Neural progenitor cell (in vitro differentiated cells): ENCODE measurements at regions not wholly inside any gene's neighbourhood (a gene's known extent, or its start where the extent isn't known, plus 50 kb on each side); places are given as distances from the start of the nearest gene placed in this dataset.

Experiments
- DNase-seq: peaks from one replicate; pipeline ENCODE4 v3.0.0-alpha.2; 2016; ENCODE audit warnings: low spot score
- H2AFZ ChIP-seq: fragments of 200-600 bp; sonication (generic); replicated peaks from 2 replicates; pipeline ENCODE4 v1.6.1; 2016; ENCODE audit warnings: antibody characterized with exemption
- H3F3A ChIP-seq: fragments of 200-600 bp; sonication (generic); 2 replicates; pipeline ENCODE4 v1.6.1; 2016; ENCODE audit warnings: antibody characterized with exemption, low read depth
- H3K27ac ChIP-seq: fragments of 200-600 bp; sonication (generic); 2 replicates; pipeline ENCODE4 v1.5.1; 2016; ENCODE audit warnings: mild to moderate bottlenecking
- H3K27me3 ChIP-seq: fragments of 200-600 bp; sonication (generic); 2 replicates; pipeline ENCODE4 v1.6.1; 2016; ENCODE audit warnings: mild to moderate bottlenecking, moderate library complexity
- H3K36me3 ChIP-seq: fragments of 200-600 bp; sonication (generic); 2 replicates; pipeline ENCODE4 v1.5.1; 2016
- H3K4me1 ChIP-seq: fragments of 200-600 bp; sonication (generic); 2 replicates; pipeline ENCODE4 v1.6.1; 2016; ENCODE audit warnings: mixed run types
- H3K4me2 ChIP-seq: fragments of 200-600 bp; sonication (generic); 2 replicates; pipeline ENCODE4 v1.6.1; 2016
- H3K4me3 ChIP-seq: fragments of 200-600 bp; sonication (generic); 2 replicates; pipeline ENCODE4 v1.5.1; 2016
- H3K79me2 ChIP-seq: fragments of 200-600 bp; sonication (generic); 2 replicates; pipeline ENCODE4 v1.6.1; 2016; ENCODE audit warnings: low read depth
- H3K9ac ChIP-seq: fragments of 200-600 bp; sonication (generic); 2 replicates; pipeline ENCODE4 v1.6.1; 2016
- H3K9me3 ChIP-seq: fragments of 200-600 bp; sonication (generic); 2 replicates; pipeline ENCODE4 v1.5.1; 2016; ENCODE audit warnings: low read depth
- H4K20me1 ChIP-seq: fragments of 200-600 bp; sonication (generic); 2 replicates; pipeline ENCODE4 v1.6.1; 2016; ENCODE audit warnings: low read depth
- H3K27ac Mint-ChIP-seq: 3 replicates; pipeline ENCODE4 v1.8.0; 2021; ENCODE audit warnings: mixed read lengths
- H3K27me3 Mint-ChIP-seq: 2 replicates; pipeline ENCODE4 v1.8.0; 2022; ENCODE audit warnings: low read depth, mild to moderate bottlenecking, inconsistent platforms, moderate library complexity, mixed read lengths; ENCODE audit not compliant: insufficient read depth
- H3K36me3 Mint-ChIP-seq: 3 replicates; pipeline ENCODE4 v1.8.0; 2021; ENCODE audit warnings: mixed read lengths
- H3K4me1 Mint-ChIP-seq: 3 replicates; pipeline ENCODE4 v1.8.0; 2021; ENCODE audit warnings: mixed read lengths
- H3K4me3 Mint-ChIP-seq: 3 replicates; pipeline ENCODE4 v1.8.0; 2021; ENCODE audit warnings: mild to moderate bottlenecking, moderate library complexity, mixed read lengths
- H3K9me3 Mint-ChIP-seq: 3 replicates; pipeline ENCODE4 v1.8.0; 2020; ENCODE audit warnings: mixed read lengths
- CTCF ChIP-seq: fragments of 200-600 bp; sonication (generic); IDR thresholded peaks from 2 replicates; pipeline ENCODE4 v1.5.1; 2017; ENCODE audit warnings: antibody characterized with exemption, mild to moderate bottlenecking
- EZH2 ChIP-seq: fragments of 200-600 bp; sonication (generic); IDR thresholded peaks from 2 replicates; pipeline ENCODE4 v1.6.1; 2017; ENCODE audit warnings: antibody characterized with exemption, mild to moderate bottlenecking, moderate library complexity
- EZH2phosphoT487 ChIP-seq: fragments of 200-600 bp; sonication (generic); IDR thresholded peaks from 2 replicates; pipeline ENCODE4 v1.6.1; 2017; ENCODE audit warnings: antibody characterized with exemption

- H3K36me3 Mint-ChIP-seq, result no peaks in the 10 kb centered on the region
- H3K27ac Mint-ChIP-seq, result no peak overlapping the region
- H3K27me3 Mint-ChIP-seq, result no peaks in the 10 kb centered on the region
- no peak overlapping the region for H3K27ac ChIP-seq
- H4K20me1 ChIP-seq, result no peaks in the 10 kb centered on the region
- H3K36me3 ChIP-seq, result no peaks in the 10 kb centered on the region
- no peaks in the 10 kb centered on the region for H3K4me1 ChIP-seq
- TF ChIP-seq EZH2 (no peak), EZH2phosphoT487 (no peak), CTCF (peak; percentile 24)
- no peaks in the 10 kb centered on the region for H3F3A ChIP-seq
- H3K4me1 Mint-ChIP-seq, result no peaks in the 10 kb centered on the region
- H3K9me3 Mint-ChIP-seq, result no peaks in the 10 kb centered on the region
- no peak overlapping the region for H3K4me2 ChIP-seq
- H3K27me3 ChIP-seq, result no peaks in the 10 kb centered on the region
- DNase-seq, result peak; percentile 3
- no peaks in the 10 kb centered on the region for H3K79me2 ChIP-seq
- H3K9me3 ChIP-seq, result no peaks in the 10 kb centered on the region
- no peak overlapping the region for H3K9ac ChIP-seq
- H3K4me3 Mint-ChIP-seq, result no peak overlapping the region
- H3K4me3 ChIP-seq, result no peak overlapping the region
- H2AFZ ChIP-seq, result no peak overlapping the region
Measured at GRCh38 chr13:60990032-60990733, 425.5 kb downstream of the PCDH20 start.

- H3K27me3 ChIP-seq, result no peaks in the 10 kb centered on the region
- TF ChIP-seq EZH2phosphoT487 (no peak), EZH2 (no peak), CTCF (no peak)
Measured at GRCh38 chr13:60986301-60986700, 429.3 kb downstream of the PCDH20 start.

GRCh38 chr13:60981407-60981806 is 434.2 kb downstream of the PCDH20 start:
- Histone ChIP-seq H3K4me3 (no peak overlapping the region), H4K20me1 (no peaks in the 10 kb centered on the region), H3K36me3 (no peaks in the 10 kb centered on the region), H2AFZ (no peak overlapping the region), H3K79me2 (no peaks in the 10 kb centered on the region), H3K9ac (no peak overlapping the region), H3K4me2 (no peak overlapping the region), H3K9me3 (no peaks in the 10 kb centered on the region), H3K27me3 (no peaks in the 10 kb centered on the region), H3K4me1 (no peaks in the 10 kb centered on the region), H3K27ac (no peak overlapping the region), H3F3A (peaks cover 4% of the 10 kb centered on the region)
- no peak for DNase-seq
- H3K4me3 Mint-ChIP-seq, result no peak overlapping the region
- H3K9me3 Mint-ChIP-seq, result no peaks in the 10 kb centered on the region
- H3K27me3 Mint-ChIP-seq, result no peaks in the 10 kb centered on the region
- TF ChIP-seq EZH2, result no peak
- TF ChIP-seq EZH2phosphoT487, result no peak
- TF ChIP-seq CTCF, result no peak
- H3K4me1 Mint-ChIP-seq, result no peaks in the 10 kb centered on the region
- no peak overlapping the region for H3K27ac Mint-ChIP-seq
- no peaks in the 10 kb centered on the region for H3K36me3 Mint-ChIP-seq

More at GRCh38 chr13:60986301-60986700, 429.3 kb downstream of the PCDH20 start:
- Histone ChIP-seq H3K27ac (no peak overlapping the region), H3K4me2 (no peak overlapping the region), H2AFZ (no peak overlapping the region), H3K9ac (no peak overlapping the region), H4K20me1 (no peaks in the 10 kb centered on the region), H3F3A (no peaks in the 10 kb centered on the region), H3K4me1 (no peaks in the 10 kb centered on the region), H3K9me3 (no peaks in the 10 kb centered on the region), H3K36me3 (no peaks in the 10 kb centered on the region), H3K4me3 (no peak overlapping the region), H3K79me2 (no peaks in the 10 kb centered on the region)
- Mint-ChIP-seq H3K27ac (no peak overlapping the region), H3K36me3 (no peaks in the 10 kb centered on the region), H3K9me3 (no peaks in the 10 kb centered on the region), H3K4me1 (no peaks in the 10 kb centered on the region), H3K27me3 (no peaks in the 10 kb centered on the region), H3K4me3 (no peak overlapping the region)
- DNase-seq, result no peak
